NT2/D1 (cell line): ENCODE measurements at regions not wholly inside any gene's neighbourhood (a gene's known extent, or its start where the extent isn't known, plus 50 kb on each side); places are given as distances from the start of the nearest gene placed in this dataset.

ENCODE experiments used
- YY1 ChIP-seq: IDR thresholded peaks from 2 replicates; pipeline ENCODE4 v1.6.1; 2011; ENCODE audit not compliant: insufficient read length, insufficient read depth
- ZNF274 ChIP-seq: IDR thresholded peaks from 2 replicates; pipeline ENCODE4 v1.6.1; 2011; ENCODE audit warnings: mild to moderate bottlenecking, low read depth, low read length

DNA sequence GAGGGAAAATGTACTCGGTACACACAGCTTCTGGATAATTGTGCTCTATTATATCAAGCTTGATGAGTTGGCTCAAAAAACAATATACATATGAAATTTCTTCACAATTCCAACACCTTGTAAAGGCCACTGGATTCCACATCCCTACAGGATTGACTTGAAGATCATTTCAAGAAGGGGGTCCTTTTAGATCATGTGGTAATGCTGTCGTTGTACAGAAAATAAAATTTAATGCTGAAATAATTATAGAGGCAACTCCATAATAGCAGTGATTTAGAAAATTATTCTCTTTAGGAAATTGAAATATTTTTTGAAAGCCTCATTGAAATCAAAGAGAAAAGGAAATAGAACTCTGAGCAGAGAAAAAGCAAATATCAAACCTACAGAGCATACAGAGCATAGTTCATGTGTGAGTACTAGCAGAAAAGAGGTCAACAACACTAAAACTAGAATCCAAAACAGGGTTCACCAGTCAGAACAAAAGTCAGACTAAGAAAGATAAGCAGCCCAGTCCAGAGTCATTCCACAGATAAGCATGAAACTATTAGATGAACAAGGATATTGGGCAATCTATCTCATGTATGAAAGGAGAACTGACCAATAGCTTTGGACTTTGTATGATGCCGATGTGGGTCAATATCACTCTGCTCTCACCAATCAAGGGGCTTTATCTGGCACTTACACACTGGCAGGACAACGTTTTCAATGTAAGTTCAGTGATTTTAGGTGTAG is 79.5 kb upstream of the PALMD start:
- TF ChIP-seq ZNF274 (no peak), YY1 (no peak)
